Ascending aorta (tissue), 2 donors: ENCODE measurements at regions not wholly inside any gene's neighbourhood (a gene's known extent, or its start where the extent isn't known, plus 50 kb on each side); places are given as distances from the start of the nearest gene placed in this dataset.

Experiments used
- DNase-seq, 2 donors: peaks; one replicate each; pipeline ENCODE4 v3.0.0-alpha.2; 2019; ENCODE audit warnings: low spot score in 2 of 2
- H3K27ac ChIP-seq, 2 donors: fragments of 200-600 bp; sonication (generic); one replicate each; pipeline ENCODE4 v1.5.1; 2016 to 2017; ENCODE audit warnings: mild to moderate bottlenecking in 1 of 2
- H3K27me3 ChIP-seq: fragments of 200-600 bp; sonication (generic); one replicate; pipeline ENCODE4 v1.5.1; 2017
- H3K36me3 ChIP-seq, 2 donors: fragments of 200-600 bp; sonication (generic); one replicate each; pipeline ENCODE4 v1.5.1; 2016
- H3K4me1 ChIP-seq, 2 donors: fragments of 200-600 bp; sonication (generic); one replicate each; pipeline ENCODE4 v1.5.1; 2016 to 2017; ENCODE audit warnings: mild to moderate bottlenecking in 1 of 2
- H3K4me3 ChIP-seq, 2 donors: fragments of 200-600 bp; sonication (generic); one replicate each; pipeline ENCODE4 v1.5.1; 2016 to 2017; ENCODE audit warnings: mild to moderate bottlenecking in 1 of 2
- H3K9me3 ChIP-seq, 2 donors: fragments of 200-600 bp; sonication (generic); one replicate each; pipeline ENCODE4 v1.5.1; 2016
- intact Hi-C: fragments of 100-400 bp; cut with DNase I; formaldehyde crosslinking; loops from one replicate; pipeline ENCODE4 v1.15.1; 2023
- TF ChIP-seq, protein P1 (sequence below), 3 experiments: fragments of 200-600 bp in 2 of 3; fragments of 450-650 bp in 1 of 3; sonication (generic) in 2 of 3; IDR thresholded peaks; one replicate each; pipeline ENCODE4 v1.5.1; 2016 to 2019; ENCODE audit warnings: antibody characterized with exemption in 3 of 3, mild to moderate bottlenecking in 1 of 3, moderate library complexity in 1 of 3

DNA sequence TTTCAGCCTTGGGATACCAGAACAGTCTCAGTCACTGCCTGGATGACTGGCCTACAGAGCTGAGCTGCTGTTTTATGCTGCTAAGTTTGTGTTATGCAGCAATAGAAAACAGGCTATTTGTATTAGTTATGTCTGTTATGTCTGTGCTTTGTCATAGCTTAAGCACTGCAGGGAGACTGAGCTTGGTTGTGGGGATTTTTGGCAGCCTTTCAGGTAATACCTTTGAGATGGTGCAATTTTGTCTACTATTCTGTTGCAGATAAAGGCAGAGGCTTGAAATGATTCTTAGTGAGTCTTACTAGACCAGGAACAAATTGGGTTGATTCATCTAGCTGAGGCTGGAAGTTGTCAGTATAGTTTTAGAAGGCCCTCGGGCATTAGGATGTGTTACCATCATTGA, 201.3 kb upstream of the RBM19 start:
- no peaks in the 10 kb centered on the region for H3K4me1 ChIP-seq
- no peaks in the 10 kb centered on the region for H3K36me3 ChIP-seq
- H3K4me3 ChIP-seq, result no peak overlapping the region
- DNase-seq, result no peak
- no peaks in the 10 kb centered on the region for H3K27me3 ChIP-seq
- no peak overlapping the region for H3K27ac ChIP-seq
- no peaks in the 10 kb centered on the region for H3K9me3 ChIP-seq
- intact Hi-C loops, result loop anchor here (10.0 kb wide), 1 partner anchor 307 kb away; no protein-coding TSS in a partner anchor
- TF ChIP-seq, protein P1, sequence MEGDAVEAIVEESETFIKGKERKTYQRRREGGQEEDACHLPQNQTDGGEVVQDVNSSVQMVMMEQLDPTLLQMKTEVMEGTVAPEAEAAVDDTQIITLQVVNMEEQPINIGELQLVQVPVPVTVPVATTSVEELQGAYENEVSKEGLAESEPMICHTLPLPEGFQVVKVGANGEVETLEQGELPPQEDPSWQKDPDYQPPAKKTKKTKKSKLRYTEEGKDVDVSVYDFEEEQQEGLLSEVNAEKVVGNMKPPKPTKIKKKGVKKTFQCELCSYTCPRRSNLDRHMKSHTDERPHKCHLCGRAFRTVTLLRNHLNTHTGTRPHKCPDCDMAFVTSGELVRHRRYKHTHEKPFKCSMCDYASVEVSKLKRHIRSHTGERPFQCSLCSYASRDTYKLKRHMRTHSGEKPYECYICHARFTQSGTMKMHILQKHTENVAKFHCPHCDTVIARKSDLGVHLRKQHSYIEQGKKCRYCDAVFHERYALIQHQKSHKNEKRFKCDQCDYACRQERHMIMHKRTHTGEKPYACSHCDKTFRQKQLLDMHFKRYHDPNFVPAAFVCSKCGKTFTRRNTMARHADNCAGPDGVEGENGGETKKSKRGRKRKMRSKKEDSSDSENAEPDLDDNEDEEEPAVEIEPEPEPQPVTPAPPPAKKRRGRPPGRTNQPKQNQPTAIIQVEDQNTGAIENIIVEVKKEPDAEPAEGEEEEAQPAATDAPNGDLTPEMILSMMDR (IDR thresholded peaks at IDR 0.05), result no peak

DNA sequence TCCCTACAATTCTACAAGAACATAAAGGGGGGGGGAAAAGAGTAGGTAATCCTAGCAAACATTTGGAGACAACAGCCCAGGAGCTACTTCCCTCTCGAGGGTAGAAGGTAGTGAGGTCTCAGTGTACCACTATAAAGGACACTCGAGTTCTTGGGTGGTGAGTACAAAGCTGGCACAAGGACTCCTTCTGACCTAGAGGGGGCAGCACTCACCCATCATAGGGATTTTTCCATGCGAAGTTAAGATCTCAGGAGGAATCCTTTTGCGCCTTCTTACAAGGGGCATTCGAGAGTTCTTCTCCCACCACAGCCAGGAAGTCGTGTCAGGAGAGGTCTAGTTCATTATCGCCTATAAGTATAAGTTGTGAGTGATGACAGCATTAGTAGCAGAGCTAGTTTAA, 200.2 kb upstream of the RBM19 start:
- Histone ChIP-seq H3K27ac (no peak overlapping the region), H3K27me3 (no peaks in the 10 kb centered on the region), H3K9me3 (no peaks in the 10 kb centered on the region), H3K4me1 (no peaks in the 10 kb centered on the region), H3K4me3 (no peak overlapping the region), H3K36me3 (no peaks in the 10 kb centered on the region)
- TF ChIP-seq, protein P1 (IDR thresholded peaks at IDR 0.05), result peak in 2 of 3 experiments; percentile 52 to 71
- no peak for DNase-seq
- intact Hi-C loops, result loop anchor here (1.0 to 10.0 kb wide), 2 partner anchors 308 to 342 kb away; no protein-coding TSS in a partner anchor

DNA sequence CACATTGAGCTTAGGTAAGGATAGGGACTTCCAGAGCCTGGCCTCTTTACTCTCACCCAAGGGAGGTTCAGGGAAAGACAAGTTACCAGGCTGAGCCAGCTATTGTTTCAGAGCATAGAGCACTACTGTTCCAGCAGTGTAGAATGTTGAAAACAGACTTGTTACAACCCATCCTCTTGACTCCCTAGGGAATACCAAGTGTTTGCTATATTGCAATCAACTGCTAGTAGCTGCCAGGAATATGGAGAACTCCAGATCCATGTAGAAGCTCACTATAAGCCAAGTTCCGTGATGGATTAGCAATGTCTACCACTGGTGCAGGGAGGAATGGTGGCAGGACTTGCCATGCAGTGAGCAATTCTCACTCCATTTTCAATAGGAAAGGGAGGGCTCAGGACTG, 199.8 kb upstream of the RBM19 start:
- Histone ChIP-seq H3K27me3 (no peaks in the 10 kb centered on the region), H3K4me1 (no peaks in the 10 kb centered on the region), H3K27ac (no peak overlapping the region), H3K9me3 (no peaks in the 10 kb centered on the region), H3K36me3 (no peaks in the 10 kb centered on the region), H3K4me3 (no peak overlapping the region)
- no peak for DNase-seq
- intact Hi-C loops, result loop anchor here (1.0 to 10.0 kb wide), 2 partner anchors 309 to 342 kb away; no protein-coding TSS in a partner anchor
- TF ChIP-seq, protein P1 (IDR thresholded peaks at IDR 0.05), result no peak

DNA sequence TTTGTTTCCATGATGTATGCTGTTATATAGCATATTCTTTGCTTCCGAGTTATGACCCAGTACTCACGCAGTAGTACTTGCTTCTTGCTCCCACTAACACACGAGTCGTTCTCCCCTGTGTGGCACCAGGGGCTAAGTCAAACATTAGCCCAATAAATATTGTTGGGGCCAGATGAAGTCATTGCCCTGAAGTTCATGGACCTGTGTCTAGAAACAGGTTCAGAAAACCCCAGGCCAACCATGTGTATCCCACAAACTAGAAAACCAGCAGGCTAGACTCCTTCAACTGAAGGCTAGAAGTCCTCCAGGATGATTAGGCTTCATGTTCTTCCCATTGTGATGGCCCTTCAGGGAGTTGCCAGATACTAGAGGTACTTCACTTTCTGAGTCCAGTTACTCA, 198.2 kb upstream of the RBM19 start:
- Histone ChIP-seq H3K27ac (no peak overlapping the region), H3K4me1 (no peaks in the 10 kb centered on the region), H3K9me3 (no peaks in the 10 kb centered on the region), H3K36me3 (no peaks in the 10 kb centered on the region), H3K27me3 (no peaks in the 10 kb centered on the region), H3K4me3 (no peak overlapping the region)
- TF ChIP-seq, protein P1 (IDR thresholded peaks at IDR 0.05), result no peak
- intact Hi-C loops, result loop anchor here (10.0 kb wide), 1 partner anchor 310 kb away; no protein-coding TSS in a partner anchor
- DNase-seq, result no peak

DNA sequence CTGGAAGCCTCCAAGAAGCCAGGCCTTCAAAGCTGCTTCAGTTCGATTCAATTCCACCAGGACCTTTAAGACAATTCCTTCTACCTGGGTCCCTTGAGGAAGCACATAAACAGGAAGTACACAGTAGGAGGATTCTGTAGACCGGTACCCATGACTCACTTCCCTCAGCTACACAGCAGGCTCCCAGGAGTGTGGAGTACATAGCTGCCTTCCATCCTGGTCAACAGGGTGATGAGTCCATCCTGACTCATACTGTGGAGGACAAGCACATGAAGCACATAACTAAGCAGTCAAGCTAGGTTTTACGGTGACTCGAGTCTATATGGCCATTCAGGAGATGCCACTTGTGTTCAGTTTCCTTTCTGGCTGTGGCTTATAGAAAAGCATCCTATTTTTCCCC, 197.6 kb upstream of the RBM19 start:
- no peaks in the 10 kb centered on the region for H3K36me3 ChIP-seq
- no peaks in the 10 kb centered on the region for H3K4me1 ChIP-seq
- no peak for DNase-seq
- H3K4me3 ChIP-seq, result no peak overlapping the region
- intact Hi-C loops, result loop anchor here (10.0 kb wide), 1 partner anchor 311 kb away; no protein-coding TSS in a partner anchor
- H3K27ac ChIP-seq, result no peak overlapping the region
- TF ChIP-seq, protein P1 (IDR thresholded peaks at IDR 0.05), result no peak
- H3K27me3 ChIP-seq, result no peaks in the 10 kb centered on the region
- H3K9me3 ChIP-seq, result no peaks in the 10 kb centered on the region

DNA sequence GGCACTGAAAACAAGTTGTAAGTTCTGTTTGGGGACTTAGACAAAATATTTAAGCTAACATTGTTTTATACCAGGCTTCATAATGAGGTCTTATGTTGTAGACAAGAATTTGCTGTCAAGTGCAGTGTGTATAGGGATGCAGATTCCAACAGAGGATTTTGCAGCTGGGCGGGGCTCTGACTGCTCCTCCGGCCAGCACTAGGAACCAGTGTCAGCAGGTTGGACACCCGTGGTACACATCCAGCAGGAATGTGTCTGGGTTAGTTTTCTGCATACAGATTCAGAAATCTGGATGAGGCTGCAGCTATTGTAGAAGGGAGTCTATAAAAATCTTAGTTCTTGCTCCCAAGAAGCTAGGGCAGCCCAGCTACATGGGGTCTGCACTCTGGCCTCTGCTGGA, 194.3 kb upstream of the RBM19 start:
- Histone ChIP-seq H3K4me3 (no peak overlapping the region), H3K4me1 (no peaks in the 10 kb centered on the region), H3K27ac (no peak overlapping the region), H3K36me3 (no peaks in the 10 kb centered on the region), H3K9me3 (no peaks in the 10 kb centered on the region), H3K27me3 (no peaks in the 10 kb centered on the region)
- TF ChIP-seq, protein P1 (IDR thresholded peaks at IDR 0.05), result no peak
- intact Hi-C loops, result loop anchor here (10.0 kb wide), 1 partner anchor 314 kb away; no protein-coding TSS in a partner anchor
- no peak for DNase-seq
